HG03139 (cell line): ENCODE measurements at regions not wholly inside any gene's neighbourhood (a gene's known extent, or its start where the extent isn't known, plus 50 kb on each side); places are given as distances from the start of the nearest gene placed in this dataset.
"Not testable (repeated sequence)": the region's sequence is repeated elsewhere in the genome, so short reads cannot be mapped to it uniquely, and the experiment has no call there.

Source experiments
- ATAC-seq: cut with Tn5 transposase; IDR thresholded peaks from one replicate; pipeline ENCODE4 v1.9.1; 2021; ENCODE audit not compliant: unreplicated experiment

DNA sequence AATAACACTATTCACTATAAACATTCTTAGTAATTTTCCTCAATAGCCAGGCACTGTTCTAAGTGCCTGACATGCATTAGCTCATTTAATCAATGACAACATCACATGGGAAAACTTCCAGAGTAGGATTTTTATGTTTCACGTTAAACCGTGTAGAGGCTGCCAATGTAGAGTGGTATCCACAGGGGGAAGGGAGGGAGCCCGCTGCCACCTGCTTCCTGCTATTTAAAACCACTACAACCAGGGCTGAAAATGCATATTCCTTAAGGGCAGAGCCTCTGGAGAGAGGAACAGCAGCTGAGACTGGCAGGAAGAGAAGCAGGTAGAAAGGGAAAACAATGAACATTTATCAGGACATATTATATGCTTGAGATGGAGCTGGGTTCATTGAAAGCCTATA, 684.3 kb upstream of the AUTS2 start:
- no peak for ATAC-seq

DNA sequence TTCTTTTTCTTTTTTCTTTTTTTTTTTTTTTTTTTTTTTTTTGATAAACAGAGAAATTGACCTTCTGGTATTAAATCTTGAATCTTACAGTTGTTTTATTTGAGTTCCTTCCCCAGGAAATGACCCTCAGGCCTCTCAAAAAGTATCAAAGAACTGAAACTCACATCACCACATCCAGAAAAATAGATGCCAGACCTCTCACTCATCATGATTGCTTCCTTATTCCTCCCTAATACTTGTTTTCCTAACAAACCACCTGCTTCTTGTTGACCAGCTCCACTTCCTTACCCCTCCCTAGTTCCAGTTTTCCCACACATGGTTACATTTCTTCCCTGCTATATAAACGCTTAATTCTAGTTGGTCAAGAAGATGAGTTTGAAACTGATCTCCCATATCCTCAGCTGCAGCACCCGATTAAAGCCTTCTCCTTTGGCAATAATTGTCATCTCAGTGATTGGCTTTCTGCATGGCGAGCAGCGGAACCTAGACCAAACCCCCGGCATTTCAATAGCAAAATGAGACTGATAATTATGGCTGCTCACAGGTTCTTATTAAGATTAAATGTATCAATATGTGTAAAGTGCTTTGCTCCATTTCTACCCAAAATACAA, 681.1 kb upstream of the AUTS2 start:
- no peak for ATAC-seq

DNA sequence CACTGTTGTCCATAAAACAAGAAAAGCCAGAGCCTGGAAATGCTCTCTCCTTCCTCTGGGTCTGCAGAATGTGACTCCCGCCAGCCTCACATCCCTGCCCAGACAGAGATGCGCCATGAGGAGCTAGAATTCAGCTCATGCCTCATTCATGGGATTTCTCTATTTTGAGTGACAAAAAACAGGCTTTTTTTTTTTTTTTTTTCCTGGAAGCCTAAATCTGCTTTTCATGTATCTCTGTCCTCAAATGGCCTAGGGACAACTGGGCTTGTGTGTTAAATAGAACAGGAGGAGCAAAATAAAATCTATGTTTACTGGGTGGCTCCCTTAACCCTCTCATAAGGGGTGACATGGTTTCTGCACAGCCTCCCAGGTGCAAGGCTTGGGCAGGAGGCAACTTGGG, 679.7 kb upstream of the AUTS2 start:
- no peak for ATAC-seq

DNA sequence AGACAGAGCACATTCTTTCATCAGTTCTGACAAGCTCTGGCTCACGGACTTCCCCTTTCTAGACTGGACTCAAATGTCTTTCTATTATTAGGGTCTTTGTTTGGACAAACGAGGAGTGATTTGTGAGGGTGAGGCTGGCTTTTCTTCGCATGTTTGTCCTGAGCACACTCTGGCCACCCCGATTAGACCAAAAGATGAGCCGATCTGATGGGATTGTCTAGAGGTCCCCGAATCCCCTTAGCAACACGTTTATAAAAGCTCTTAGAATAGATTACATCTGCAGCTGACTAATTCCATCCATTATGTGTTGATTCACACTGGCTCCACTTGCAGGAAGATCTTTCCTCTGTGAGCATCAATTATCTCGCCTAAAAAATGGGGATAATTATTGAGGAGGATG, 675.4 kb upstream of the AUTS2 start:
- no peak for ATAC-seq

DNA sequence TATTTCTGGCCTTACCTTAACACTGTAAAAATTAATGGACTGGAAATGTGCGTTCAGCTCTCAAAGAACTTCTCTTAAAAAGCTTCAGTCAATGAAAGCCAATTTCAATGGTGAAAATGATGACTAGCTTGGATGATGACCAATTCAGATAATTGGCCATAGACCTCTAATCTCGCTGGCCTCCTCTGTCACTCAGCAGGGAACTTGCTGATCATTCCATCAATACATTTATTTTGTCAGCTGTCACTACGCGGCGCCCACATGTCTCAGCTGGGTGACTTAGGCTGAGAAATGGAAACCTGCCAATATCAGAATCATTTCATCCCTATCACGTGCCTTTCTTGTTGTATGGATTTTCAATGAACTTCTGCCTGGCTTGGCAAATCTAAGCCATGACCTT, 673.0 kb upstream of the AUTS2 start:
- ATAC-seq = no peak

DNA sequence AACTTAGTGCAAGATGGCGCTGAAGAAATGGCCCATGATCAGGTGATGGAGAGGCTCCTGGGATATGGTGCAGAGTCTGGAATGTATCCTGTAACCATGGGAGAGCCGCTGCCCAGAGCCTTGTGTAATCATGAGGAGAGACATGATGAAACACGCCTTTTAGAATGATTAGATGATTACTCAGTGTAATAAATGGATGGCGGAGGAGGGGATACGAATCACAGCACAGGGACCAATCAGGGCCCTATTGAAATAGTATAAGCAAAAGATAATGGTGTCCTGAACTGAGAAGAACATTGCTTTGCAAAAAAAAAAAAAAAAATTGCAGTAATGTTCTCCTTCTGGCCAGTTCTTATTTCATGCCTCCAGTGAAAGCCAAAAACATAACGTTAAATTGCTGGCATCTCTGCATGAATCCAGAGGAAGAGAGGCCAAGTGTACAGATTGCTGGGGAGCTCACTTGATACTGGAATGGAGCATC, 668.5 kb upstream of the AUTS2 start:
- ATAC-seq = no peak

DNA sequence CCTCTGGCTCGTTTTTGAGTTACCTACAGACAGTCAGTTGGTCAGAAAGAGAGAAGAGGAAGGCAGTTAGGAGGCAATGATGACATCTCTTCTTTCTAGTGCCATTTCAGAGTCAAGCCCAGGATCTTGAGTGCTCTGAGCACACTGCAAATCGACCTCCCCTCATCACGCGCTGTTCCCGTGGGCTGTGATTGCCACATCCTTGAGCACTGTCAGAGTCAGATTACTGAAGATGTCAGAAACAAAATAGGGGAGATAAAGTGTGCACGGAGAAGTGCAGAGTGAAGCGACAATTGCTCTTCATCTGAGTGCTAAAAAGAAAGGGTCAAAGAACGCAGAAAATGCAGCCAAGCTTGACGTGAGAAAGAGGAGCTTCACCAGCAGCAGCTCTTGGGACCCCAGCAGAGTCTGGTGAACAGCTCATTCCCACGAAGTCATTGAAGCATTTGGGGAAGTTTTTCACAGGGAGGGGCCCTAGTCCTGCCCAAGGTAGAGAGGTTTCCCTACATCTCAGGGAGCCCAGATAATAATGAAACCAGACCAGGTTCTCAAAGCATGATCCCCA, 661.7 kb upstream of the AUTS2 start:
- ATAC-seq = no peak

DNA sequence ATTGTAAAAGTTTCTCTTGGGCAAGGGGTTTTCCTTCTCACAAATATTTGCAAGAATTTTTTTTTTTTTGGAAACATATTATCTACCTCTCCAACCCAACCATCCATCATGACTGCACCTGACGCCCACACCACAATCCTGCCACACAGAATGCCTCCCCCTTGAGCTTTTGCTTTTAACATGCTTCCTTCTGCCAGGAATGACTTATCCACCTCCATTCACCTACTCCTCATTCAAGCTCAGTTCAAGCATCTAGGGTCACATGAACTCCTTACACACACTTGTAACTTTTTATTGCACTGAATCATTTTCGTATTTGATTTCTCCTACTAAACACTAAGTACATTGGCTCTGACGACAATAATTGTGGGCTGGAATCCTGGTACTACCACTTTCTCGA, 660.1 kb upstream of the AUTS2 start:
- no peak for ATAC-seq

DNA sequence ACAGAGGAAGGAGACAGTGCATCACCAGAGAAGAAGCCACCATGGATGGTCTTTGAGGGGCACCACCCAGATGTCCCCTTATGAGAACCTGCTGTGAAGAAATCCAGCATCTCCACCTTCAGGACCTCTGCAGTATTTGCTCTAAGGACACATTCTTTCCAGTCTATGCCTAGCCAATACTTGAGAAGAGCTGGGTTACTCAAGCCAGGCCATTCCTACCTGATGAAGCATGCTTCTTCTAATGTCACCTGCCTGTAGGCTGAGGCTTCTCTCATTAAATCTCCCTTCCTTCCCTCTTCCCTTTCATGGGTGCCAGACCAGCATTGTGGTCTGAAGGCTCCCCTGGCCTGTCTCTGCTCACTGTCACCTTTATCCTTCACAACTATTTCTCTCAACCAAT, 654.5 kb upstream of the AUTS2 start:
- no peak for ATAC-seq

DNA sequence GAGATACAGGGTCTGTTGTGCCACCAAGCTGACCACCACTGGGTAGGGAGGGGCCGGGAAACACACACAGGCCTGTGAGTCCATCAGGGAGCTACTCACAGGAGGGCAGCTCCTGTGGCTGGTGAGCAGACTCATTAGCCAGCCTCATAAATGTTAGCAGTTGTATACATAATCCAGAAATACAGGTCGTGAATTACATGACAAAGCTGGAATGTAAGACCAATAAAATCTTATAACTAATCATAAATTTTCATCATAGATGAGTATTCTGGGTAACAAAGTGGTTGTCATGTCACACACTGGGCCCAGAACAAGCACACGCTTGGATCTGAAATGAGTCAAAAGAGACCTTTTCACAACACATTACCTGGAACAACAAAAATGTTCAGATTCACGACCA, 642.6 kb upstream of the AUTS2 start:
- no peak for ATAC-seq

DNA sequence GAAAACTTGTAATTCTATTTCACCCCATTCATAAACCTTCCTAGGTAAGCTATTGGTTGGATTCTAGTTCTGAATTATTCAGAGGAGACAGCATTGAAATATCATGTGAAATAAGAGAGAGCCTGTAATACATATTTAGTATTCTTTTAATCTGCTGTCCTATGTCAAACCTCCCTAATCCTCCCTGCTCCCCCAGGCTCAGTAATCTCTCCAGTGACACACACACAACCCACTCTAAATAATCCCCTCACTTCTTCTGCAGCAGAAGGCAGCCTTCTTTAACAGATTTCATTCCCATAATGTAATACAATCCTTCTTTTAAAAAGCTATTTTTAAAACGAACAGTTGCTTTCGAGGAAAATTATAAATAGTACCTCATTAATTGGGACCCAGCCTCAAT, 639.7 kb upstream of the AUTS2 start:
- ATAC-seq = no peak

DNA sequence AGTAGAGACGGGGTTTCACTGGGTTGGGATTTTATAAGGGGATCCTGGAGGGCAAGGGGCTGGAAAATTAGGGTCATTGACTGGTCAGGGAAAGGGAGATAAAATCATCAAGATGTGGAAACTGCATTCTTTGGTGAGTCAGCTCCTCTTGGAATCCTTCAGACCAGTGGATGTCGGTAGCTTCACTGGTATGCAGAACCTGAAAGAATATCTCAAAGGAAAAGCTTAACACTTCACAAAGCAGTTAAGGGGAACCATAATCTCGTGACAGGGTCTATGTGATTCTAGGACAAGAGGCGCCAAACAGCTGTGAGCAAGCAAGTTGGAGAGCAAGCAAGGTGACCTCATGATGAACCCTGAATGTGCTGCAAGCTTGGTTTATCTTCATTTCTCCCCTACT, 634.7 kb upstream of the AUTS2 start:
- no peak for ATAC-seq

DNA sequence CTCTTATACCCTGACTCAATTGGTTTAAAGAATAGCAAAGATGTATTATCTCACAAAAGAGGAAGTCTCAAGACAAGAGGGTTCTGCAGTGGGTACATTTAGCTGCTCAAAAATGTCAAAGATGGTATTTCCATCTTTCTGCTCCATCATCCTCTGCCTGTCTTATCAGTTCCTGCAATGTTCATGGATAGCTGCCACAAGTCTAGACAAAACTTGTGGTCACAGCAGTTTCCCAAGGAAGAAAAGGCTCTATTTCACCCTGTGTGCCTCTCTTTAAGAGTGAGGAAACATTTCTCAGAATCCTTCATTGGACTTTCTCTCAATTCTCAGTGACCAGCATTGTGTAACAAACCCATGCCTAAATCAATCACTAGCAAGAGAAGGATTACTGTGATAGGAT, 634.2 kb upstream of the AUTS2 start:
- ATAC-seq = no peak

DNA sequence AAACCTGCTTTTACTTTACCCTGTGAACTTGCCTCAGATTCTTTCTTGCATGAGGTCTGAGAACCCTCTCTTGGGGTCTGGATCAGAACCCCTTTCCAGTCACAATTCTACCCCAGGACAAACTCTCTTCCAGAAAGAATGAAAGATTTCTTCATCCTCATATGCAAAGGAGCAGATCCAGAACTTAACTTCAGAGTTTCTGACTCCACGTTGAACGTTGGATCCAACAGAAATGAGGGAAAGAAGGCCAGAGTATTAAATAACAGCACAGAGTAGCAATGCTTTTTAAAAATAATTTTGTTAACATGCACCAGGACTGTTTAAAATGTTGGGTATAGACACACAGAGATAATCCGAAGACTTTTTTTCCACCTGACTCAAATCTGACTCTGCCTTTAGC, 632.9 kb upstream of the AUTS2 start:
- no peak for ATAC-seq

DNA sequence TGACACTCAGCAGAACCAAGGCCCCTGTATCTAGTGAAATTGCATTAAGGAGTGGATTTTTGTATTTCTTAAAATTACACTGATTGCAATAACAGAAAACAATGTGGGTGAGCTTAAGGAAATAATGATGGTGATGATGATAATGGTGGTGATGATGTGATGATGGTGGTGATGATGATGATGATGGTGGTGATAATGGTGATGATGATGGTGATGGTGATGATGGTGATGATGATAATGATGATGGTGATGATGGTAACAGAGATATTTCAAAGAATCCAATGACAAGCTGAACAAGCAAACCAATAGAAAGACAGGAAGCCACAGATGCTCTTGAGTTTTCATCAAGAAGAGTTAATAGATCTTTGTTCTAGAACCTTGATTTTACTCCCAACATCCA, 630.7 kb upstream of the AUTS2 start:
- ATAC-seq = no peak

DNA sequence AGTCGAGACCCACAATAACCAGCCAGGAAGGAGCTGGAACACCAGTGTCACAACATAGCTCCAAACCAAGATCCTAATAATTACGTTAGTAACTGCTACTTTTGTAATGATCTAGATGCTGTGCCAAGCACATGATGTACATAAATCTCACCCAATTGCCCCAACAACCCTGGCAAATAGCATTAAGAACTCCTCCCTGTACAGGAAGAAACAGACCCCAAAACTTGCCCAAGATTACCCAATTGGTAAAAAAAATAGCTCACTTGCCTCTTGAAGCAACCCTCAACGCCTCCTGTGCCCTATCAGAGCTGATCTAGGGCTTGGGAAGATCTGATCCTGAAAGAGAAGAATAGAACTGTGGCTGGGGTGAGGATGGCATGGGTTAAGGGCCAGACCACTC, 628.7 kb upstream of the AUTS2 start:
- no peak for ATAC-seq

DNA sequence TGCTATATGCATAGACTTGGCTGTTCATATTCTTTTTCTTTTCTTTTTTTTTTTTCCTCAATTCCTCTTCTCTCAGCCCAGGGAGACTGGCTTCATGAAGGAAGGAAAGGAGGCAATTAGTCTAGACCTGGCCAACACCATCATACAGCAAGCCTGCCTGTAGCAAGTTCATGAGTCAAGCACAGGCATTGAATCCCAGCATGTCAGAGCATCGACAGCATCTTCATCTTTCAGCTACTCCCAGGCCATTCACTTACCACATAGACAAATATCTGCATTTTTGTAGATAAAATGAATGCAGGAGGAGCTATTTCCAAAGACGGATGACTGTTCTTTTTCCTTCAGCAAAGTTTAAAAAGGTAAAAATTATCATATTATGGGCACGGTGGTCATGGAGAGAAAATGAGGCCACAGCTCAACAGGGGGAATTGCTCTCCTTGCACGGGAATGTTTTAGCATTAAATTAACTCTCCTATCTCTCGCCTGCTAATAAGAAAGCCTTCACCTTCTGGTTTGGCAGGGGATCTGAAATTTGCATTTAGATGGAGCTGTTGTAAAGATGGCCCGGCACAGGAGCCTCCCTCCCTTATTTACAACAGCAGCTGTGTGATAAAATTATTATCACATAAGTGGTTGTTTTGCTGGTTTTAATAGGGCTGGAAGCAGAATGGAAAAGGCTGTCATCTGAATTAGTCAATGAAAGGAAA, 626.5 kb upstream of the AUTS2 start:
- ATAC-seq = no peak

DNA sequence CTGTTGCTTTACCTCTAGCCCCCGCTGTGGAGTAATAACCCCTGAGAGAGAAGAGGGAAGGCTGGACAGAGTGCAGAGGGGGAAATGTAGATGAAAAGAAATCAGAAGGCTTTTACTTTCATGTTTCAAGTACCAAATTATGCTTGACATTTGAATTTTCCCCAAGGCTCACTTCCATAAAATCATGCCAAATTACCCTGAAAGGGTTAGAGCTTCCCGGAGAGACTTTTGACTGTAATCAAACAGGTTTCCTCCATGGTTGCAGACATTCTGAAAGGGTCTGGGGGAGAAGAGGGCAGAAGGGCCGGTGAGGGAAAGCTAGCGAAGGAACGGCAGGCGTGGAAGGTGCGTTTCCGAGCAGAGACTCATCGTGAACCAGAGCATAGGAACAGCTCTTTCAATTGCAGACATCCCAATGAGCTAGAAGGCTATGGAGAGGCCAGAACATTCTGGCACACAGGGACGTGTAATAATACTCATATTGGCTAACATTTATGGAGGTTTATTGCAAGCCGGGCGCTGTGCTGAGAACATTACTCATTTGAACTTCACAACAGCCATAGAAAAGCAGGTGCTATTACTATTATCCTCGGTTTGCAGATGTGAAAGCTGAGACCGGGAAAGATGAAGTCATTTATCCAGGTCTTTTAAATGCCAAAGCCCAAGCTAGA, 620.8 kb upstream of the AUTS2 start:
- no peak for ATAC-seq

DNA sequence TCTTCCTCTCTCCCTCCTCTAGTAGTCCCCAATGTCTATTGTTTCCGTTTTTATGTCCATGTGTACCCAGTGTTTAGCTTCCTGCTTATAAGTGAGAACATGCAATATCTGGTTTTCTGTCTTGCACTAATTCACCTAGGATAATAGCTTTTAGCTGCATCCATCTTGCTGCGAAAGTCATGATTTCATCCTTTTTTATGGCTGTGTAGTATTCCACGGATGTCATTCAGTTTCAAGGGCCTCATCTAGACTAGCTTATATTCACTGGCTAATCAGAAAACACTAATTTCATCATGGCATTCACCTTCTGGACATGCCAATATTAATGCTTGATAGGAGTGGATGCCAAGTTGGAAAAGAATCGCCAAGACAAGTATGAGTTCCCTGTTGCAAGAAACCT, 619.6 kb upstream of the AUTS2 start:
- no peak for ATAC-seq

DNA sequence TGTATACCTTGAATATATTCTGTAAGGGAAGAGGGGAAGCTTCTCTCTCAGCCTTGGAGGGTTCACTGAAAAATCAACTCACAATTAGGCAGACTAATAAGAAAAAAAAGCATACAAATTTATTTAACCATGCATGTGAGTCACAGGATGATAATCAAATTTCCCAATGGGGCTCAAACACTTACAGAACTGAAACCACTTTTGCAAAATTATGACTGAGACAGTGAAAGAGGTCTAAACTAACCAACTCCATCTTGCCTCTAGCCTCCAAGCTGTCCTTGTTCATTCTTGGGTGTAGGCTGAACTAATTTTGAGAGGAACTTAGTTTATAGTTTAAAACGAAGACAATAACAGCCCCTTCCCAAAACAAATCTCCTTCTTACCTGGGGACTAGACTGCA, 618.3 kb upstream of the AUTS2 start:
- ATAC-seq = no peak

DNA sequence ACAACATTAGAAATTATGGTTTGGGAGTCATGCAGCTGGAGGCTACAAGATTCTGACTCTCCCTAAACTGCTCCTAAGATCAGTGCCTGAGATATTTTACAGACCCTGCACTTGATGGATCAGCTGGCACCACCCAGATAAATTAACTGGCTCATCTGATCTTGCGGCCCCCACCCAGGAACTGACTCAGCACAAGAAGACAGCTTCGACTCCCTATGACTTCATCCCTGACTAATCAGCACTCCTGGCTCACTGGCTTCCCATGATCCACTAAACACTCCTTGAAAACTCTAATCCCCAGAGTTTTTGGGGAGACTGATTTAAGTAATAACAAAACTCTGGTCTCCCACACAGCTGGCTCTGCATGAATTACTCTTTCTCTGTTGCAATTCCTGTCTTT, 617.8 kb upstream of the AUTS2 start:
- not testable (repeated sequence) for ATAC-seq

DNA sequence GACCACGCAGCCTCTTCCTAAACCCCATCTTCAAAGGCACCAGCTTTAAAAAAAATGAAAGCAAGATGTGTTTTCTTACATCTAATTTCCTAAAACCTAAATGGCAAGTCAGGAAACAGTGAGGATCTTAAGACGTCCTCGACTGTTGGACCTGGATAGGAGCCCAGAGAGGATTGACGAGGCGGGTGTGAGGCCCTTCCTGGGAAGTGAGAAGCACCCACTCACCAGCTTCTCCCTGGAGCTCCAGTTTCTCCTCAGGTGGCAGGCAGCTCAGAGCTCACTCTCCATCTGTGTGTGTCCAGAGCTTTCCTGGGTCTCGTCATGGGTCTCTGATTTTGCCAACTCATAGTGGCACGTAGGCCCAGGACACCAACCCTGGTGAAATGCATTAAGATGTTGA, 614.0 kb upstream of the AUTS2 start:
- ATAC-seq = no peak
